Amniotic stem cell (primary cell): ENCODE measurements at regions not wholly inside any gene's neighbourhood (a gene's known extent, or its start where the extent isn't known, plus 50 kb on each side); places are given as distances from the start of the nearest gene placed in this dataset.
"Not testable (repeated sequence)": the region's sequence is repeated elsewhere in the genome, so short reads cannot be mapped to it uniquely, and the experiment has no call there.

Experiments used
- DNase-seq: peaks from one replicate; lab custom pipeline; 2025; lab: John Stamatoyannopoulos, UW

- no peak for DNase-seq
Observed at GRCh38 chr7:86201767-86202166, 441.9 kb upstream of the GRM3 start.

- no peak for DNase-seq
Observed at GRCh38 chr7:86199881-86200614, 443.7 kb upstream of the GRM3 start.

DNA sequence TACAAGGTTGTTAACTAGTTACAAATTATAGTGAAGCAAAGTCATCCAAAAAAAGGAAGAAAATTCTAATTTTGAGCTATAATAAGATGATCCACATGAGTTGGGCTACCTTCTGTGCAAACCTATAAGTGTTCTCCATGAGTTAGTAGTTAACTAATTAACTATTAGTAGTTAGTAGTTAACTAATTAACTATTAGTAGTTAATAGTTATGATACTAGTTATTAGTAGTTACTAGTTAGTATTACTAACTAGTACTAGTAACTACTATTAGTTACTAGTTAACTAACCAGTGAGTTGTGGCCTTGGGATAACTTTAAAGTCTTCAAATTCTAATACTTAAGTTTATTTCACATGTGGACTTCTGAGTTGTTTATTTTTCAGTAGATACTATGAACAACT is 453.4 kb upstream of the GRM3 start:
- no peak for DNase-seq

DNA sequence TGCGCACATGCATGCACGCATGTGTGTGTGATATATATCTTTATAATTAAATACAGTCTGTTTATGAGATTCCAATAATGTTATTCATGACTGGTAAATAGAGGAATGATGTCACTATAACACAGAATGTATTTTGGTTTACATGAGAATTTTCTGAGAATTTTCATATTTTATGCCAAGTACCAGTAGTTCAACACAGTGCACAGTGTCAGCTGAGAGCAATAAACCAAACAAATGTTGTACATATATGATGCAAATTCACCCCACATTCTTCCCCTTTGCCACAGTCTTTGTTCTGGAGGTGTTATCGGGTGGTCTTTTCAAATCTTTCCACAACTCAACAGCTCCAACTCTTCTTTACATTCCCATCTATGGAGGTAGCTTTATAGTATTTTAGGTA is 462.2 kb upstream of the GRM3 start:
- no peak for DNase-seq

GRCh38 chr7:86164827-86165226 is 478.9 kb upstream of the GRM3 start:
- DNase-seq: no peak

GRCh38 chr7:86158111-86158510 is 485.6 kb upstream of the GRM3 start:
- no peak for DNase-seq

GRCh38 chr7:86155623-86156022 is 488.1 kb upstream of the GRM3 start:
- no peak for DNase-seq

GRCh38 chr7:86152926-86153325 is 490.8 kb upstream of the GRM3 start:
- no peak for DNase-seq

DNA sequence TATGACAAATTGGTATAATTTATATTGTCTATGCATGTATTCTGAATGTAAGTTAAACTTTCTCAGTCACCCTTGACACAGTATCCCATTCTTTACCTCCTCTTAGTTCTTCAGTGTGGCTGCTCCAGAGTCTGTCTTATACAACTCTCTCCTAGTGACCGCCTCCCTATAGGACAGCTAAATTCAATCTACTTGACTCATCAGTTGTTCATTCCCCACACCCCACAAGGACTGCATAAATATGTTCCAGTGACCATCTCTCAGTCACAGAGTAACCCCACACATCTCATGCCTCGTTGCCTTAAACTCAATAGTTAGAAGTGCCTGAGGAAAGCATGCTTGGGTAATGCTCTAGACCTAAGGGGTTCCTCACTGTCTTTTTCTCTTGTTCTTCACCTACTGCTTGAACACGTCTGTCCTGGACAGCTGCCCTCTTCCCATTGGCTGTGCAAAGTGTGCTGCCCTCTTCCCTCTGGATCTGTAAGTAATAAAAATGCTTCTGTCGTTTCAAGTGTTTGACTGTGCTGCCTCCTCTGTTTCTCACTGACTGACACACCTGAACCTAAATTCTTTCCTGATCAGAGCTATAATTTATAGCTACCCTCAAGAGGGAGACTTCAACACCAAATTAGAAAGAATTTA is 494.6 kb upstream of the GRM3 start:
- no peak for DNase-seq

DNA sequence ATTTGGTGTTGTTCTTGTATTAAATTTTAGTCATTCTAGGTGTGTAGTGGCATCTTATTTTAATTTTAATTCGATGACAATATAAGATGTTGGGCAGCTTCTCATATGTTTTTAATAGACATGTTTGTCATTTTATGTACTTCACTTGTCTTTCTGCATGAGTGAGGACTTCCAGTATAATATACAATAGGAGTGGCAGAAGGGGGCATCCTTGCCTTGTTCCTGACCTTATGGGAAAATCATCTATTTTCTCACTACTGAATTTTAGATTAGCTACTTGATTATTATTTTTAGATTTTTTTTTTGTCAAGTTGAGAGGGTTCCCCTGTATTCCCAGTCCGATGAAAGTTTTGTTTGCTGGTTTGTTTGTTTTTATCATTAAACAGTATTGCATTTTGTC is 495.2 kb upstream of the GRM3 start:
- no peak for DNase-seq

GRCh38 chr7:86137343-86137742 is 506.4 kb upstream of the GRM3 start:
- no peak for DNase-seq

- DNase-seq: no peak
Observed at GRCh38 chr7:86130268-86130667, 513.4 kb upstream of the GRM3 start.

- no peak for DNase-seq
Observed at GRCh38 chr7:86123476-86123875, 520.2 kb upstream of the GRM3 start.

GRCh38 chr7:86094166-86094669 is 549.5 kb upstream of the GRM3 start:
- no peak for DNase-seq

DNA sequence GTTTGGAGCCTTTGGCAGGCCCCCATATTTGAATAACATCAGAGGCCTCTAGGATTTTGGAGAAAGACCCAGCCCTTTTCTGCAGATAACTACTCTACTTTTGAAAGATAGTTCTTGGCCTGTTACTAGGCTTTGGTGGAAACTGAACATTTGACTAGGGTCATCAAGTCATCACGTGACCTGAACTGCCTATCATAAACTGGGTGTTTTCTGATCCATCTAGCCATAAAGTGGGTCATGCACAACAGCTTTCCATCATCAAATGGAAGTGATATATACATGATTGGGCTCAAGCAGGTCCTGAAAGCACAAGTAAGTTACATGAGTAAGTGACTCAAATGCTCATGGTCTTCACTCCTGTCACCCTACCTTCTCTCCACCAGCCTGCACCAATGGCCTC is 552.3 kb upstream of the GRM3 start:
- DNase-seq: no peak

- no peak for DNase-seq
Observed at GRCh38 chr7:86089455-86089854, 554.3 kb upstream of the GRM3 start.

DNA sequence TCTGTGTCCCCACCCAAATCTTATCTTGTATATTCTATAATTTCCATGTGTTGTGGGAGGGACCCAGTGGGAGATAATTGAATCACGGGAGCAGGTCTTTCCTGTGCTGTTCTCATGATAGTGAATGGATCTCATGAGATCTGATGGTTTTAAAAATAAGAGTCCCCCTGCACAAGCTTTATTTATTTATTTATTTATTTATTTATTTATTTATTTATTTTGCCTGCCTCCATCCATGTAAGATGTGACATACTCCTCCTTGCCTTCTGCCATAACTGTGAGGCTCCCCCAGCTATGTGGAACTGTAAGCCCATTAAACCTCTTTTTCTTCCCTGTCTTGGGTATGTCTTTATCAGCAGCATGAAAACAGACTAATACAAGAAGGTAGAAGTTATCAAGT is 579.1 kb upstream of the GRM3 start:
- DNase-seq: not testable (repeated sequence)

DNA sequence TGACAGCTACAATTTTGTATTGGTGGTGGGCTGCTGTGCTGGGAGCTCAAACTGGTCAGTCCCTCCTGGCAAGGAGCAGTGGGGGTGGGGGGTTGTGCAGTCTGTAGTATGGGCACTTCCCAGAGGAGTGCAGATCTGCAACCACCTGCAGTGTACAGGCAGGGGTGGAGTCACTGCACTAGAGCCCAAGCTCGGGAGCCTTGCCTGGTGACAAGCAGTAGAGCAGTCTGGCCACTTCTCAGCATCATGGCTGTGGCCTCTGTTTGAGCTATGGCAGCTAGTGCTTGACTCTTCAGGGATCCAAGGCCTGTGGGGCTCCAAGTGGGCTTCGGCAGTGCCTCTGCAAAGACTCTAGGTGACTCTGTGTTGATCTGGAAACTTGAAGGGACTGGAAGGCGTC is 585.1 kb upstream of the GRM3 start:
- DNase-seq: no peak

DNA sequence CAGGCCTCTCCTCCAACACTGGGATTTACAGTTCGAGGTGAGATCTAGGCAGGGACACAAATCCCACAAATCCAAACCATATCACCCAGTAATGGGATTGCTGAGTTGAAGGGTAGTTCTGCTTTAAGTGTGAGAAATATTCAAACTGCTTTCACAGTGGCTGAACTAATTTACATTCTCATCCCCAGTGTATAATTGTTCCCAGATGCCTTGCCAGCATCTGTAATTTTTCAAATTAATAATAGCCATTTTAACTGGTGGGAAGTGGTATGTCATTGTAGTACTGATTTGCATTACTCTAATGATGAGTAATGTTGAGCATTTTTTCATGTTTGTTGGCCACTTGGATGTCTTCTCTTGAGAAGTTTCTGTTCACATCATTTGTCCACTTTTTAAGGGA is 592.8 kb upstream of the GRM3 start:
- DNase-seq: no peak

GRCh38 chr7:86049910-86050309 is 593.8 kb upstream of the GRM3 start:
- DNase-seq: no peak

- not testable (repeated sequence) for DNase-seq
Observed at GRCh38 chr7:86045197-86045596, 598.5 kb upstream of the GRM3 start.

- DNase-seq: no peak
Observed at GRCh38 chr7:86025807-86026206, 617.9 kb upstream of the GRM3 start.

DNA sequence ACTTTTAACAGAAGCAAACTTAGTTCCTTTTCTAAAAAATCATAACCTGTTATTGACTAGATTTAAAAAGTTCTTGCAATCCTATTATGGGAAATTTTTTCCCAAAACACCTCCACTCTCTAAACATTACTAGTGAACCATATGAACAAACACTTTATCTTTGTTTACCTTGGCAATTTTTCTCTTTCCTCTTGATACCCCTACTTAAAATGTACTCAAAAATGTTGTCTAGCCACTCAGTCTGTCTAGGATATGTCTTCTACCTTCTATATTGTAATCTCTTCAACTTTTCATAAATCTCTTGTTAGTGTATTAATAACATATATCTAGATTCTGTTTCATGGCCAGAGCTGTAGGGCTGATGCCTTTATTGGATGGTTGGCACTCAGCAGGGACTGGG is 630.0 kb upstream of the GRM3 start:
- DNase-seq: no peak

DNA sequence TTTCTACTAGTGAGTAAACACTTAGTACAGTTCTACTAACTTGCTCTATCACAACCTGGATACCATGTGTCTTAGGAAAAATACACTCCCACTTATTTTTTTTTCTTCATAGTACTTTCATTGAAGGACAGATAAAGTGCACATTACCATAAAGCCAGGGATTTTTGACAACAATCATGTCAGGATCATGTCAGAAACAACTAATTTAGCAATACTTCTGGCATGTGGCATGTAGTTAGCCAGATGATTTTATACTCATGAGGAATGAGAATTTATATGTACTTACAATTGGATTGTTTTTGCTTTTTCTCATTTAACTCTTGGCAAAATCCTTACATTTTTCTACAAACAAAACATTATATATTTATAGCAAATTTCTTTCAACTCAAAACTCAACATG is 630.7 kb upstream of the GRM3 start:
- DNase-seq: no peak
